ENCODE measurements at regions not wholly inside any gene's neighbourhood (a gene's known extent, or its start where the extent isn't known, plus 50 kb on each side); places are given as distances from the start of the nearest gene placed in this dataset.
"Not testable (repeated sequence)": the region's sequence is repeated elsewhere in the genome, so short reads cannot be mapped to it uniquely, and the experiment has no call there.

GRCh38 chr14:84929834-84930233, 600.1 kb upstream of the FLRT2 start:
- H3K27me3 ChIP-seq: no peaks in the 10 kb centered on the region
- no peak overlapping the region for H3K4me3 ChIP-seq
- WGBS, 4 donors: 52 to 56% (median 53%) methylated on average over 2 of the region's 2 CpGs
- intact Hi-C loops (cut with DNase I): no loop called here
- no peak overlapping the region for H3K27ac ChIP-seq
- H3K9me3 ChIP-seq (replicated peaks in 1 of 3): no peaks in the 10 kb centered on the region
- no peaks in the 10 kb centered on the region for H3K4me1 ChIP-seq (replicated peaks in 1 of 2)
- no peaks in the 10 kb centered on the region for H3K36me3 ChIP-seq (replicated peaks in 1 of 2)
- no peak for DNase-seq
- TF ChIP-seq CTCF (IDR thresholded peaks at IDR 0.05) (no peak), POLR2A (IDR thresholded peaks at IDR 0.05) (no peak)

- Histone ChIP-seq H3K9me3 (replicated peaks in 1 of 3) (no peaks in the 10 kb centered on the region), H3K27me3 (no peaks in the 10 kb centered on the region), H3K4me3 (no peak overlapping the region), H3K4me1 (replicated peaks in 1 of 2) (no peaks in the 10 kb centered on the region), H3K27ac (no peak overlapping the region), H3K36me3 (replicated peaks in 1 of 2) (no peaks in the 10 kb centered on the region)
- DNase-seq: no peak
- TF ChIP-seq POLR2A (IDR thresholded peaks at IDR 0.05): no peak
- TF ChIP-seq CTCF (IDR thresholded peaks at IDR 0.05): no peak
- intact Hi-C loops (cut with DNase I): no loop called here
- 44 to 85% (median 62%) methylated on average over 2 of the region's 2 CpGs for WGBS, 4 donors
These were observed 592.9 kb upstream of the FLRT2 start for GRCh38 chr14:84937016-84937415.

- Histone ChIP-seq H3K4me3 (no peak overlapping the region), H3K27ac (no peak overlapping the region), H3K27me3 (no peaks in the 10 kb centered on the region), H3K4me1 (replicated peaks in 1 of 2) (no peaks in the 10 kb centered on the region), H3K36me3 (replicated peaks in 1 of 2) (no peaks in the 10 kb centered on the region), H3K9me3 (replicated peaks in 1 of 3) (no peaks in the 10 kb centered on the region)
- intact Hi-C loops (cut with DNase I): no loop called here
- DNase-seq: no peak
- 84 to 96% (median 93%) methylated on average over 2 of the region's 2 CpGs for WGBS, 4 donors
- TF ChIP-seq POLR2A (IDR thresholded peaks at IDR 0.05) (no peak), CTCF (IDR thresholded peaks at IDR 0.05) (no peak)
These were observed 592.5 kb upstream of the FLRT2 start for GRCh38 chr14:84937449-84937848.

GRCh38 chr14:84944901-84945300, 585.0 kb upstream of the FLRT2 start:
- H3K4me1 ChIP-seq (replicated peaks in 1 of 2); H3K9me3 ChIP-seq (replicated peaks in 1 of 3); H3K27ac ChIP-seq; H3K27me3 ChIP-seq; intact Hi-C loops (cut with DNase I); H3K4me3 ChIP-seq; DNase-seq; H3K36me3 ChIP-seq (replicated peaks in 1 of 2): not testable (repeated sequence)
- WGBS, 4 donors: 87 to 96% (median 93%) methylated on average over 6 of the region's 6 CpGs

- H3K27me3 ChIP-seq: no peaks in the 10 kb centered on the region
- no peak overlapping the region for H3K4me3 ChIP-seq
- no peaks in the 10 kb centered on the region for H3K9me3 ChIP-seq (replicated peaks in 1 of 3)
- intact Hi-C loops (cut with DNase I): no loop called here
- no peak overlapping the region for H3K27ac ChIP-seq
- TF ChIP-seq POLR2A (IDR thresholded peaks at IDR 0.05) (no peak), CTCF (IDR thresholded peaks at IDR 0.05) (no peak)
- no peaks in the 10 kb centered on the region for H3K36me3 ChIP-seq (replicated peaks in 1 of 2)
- WGBS, 4 donors: 75 to 81% (median 79%) methylated on average over 7 of the region's 7 CpGs
- H3K4me1 ChIP-seq (replicated peaks in 1 of 2): no peaks in the 10 kb centered on the region
- no peak for DNase-seq
These were observed 570.0 kb upstream of the FLRT2 start for GRCh38 chr14:84959851-84960520.
